ENCODE measurements at regions not wholly inside any gene's neighbourhood (a gene's known extent, or its start where the extent isn't known, plus 50 kb on each side); places are given as distances from the start of the nearest gene placed in this dataset.

DNA sequence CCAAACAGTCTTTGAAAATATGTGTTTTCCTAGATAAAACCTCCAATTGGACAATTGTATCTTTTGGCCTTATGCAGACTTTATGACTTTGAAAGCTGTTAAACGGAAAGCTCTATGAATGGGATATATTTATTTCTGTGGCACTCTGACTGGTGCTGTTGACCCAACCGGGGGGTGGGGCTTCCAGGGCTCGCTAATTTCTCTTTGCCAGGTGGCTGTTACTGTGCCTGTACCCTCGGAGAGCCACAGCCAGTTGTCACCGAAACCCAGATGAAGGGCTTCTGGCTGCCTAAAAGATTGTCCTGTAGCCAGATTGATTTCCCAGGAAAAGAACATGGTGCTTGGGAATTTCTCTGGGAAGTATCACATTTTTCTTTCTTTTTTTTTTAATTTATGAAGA lies 132.7 kb upstream of the NAV2 start:
- no peak for DNase-seq (ENCODE audit: low read depth, low spot score)
- CTCF ChIA-PET, result interaction anchor here (0.9 to 2.9 kb wide), 4 partner anchors 14 to 326 kb away, joined by 3 to 13 read pairs (median 3); no protein-coding TSS in a partner anchor
- POLR2A ChIA-PET, result no interaction called here
- Histone ChIP-seq H3K9me3 (ENCODE audit: control insufficient read depth, insufficient read depth, low read length) (no peaks in the 10 kb centered on the region), H3K27ac (ENCODE audit: low read depth, low read length) (no peak overlapping the region), H3K4me3 (ENCODE audit: low read depth, low read length) (no peak overlapping the region), H3K27me3 (ENCODE audit: control insufficient read depth, insufficient read depth, low read length) (peaks cover 2% of the 10 kb centered on the region)
- TF ChIP-seq, protein P1, sequence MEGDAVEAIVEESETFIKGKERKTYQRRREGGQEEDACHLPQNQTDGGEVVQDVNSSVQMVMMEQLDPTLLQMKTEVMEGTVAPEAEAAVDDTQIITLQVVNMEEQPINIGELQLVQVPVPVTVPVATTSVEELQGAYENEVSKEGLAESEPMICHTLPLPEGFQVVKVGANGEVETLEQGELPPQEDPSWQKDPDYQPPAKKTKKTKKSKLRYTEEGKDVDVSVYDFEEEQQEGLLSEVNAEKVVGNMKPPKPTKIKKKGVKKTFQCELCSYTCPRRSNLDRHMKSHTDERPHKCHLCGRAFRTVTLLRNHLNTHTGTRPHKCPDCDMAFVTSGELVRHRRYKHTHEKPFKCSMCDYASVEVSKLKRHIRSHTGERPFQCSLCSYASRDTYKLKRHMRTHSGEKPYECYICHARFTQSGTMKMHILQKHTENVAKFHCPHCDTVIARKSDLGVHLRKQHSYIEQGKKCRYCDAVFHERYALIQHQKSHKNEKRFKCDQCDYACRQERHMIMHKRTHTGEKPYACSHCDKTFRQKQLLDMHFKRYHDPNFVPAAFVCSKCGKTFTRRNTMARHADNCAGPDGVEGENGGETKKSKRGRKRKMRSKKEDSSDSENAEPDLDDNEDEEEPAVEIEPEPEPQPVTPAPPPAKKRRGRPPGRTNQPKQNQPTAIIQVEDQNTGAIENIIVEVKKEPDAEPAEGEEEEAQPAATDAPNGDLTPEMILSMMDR (IDR thresholded peaks at IDR 0.05; ENCODE audit: low read depth, low read length), result no peak

DNA sequence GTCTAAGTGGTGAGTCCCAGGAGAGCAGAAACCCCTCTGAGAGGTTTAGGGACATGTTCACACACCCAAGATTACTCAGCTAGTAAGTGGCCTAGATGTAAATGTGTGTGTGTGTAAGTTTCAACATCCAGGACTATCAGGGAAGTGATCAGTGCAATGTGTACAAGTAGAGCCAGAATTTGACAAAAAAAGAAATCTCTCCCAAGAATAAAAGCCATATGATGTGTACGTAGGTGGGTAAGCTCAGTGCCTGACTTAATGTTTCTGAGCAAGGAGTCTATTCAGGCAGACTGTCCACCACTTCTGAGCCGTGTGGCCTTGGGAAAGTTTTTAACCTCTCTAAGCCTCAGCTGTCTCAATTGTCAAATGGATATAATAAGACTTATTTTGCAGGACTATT lies 133.8 kb upstream of the NAV2 start:
- POLR2A ChIA-PET, result no interaction called here
- H3K9me3 ChIP-seq (ENCODE audit: control insufficient read depth, insufficient read depth, low read length), result no peaks in the 10 kb centered on the region
- peaks cover 2% of the 10 kb centered on the region for H3K27me3 ChIP-seq (ENCODE audit: control insufficient read depth, insufficient read depth, low read length)
- TF ChIP-seq, protein P1 (IDR thresholded peaks at IDR 0.05; ENCODE audit: low read depth, low read length), result no peak
- CTCF ChIA-PET, result interaction anchor here (2.9 kb wide), 1 partner anchor 164 kb away, joined by 13 read pairs; no protein-coding TSS in a partner anchor
- no peak overlapping the region for H3K4me3 ChIP-seq (ENCODE audit: low read depth, low read length)
- H3K27ac ChIP-seq (ENCODE audit: low read depth, low read length), result no peak overlapping the region
- DNase-seq (ENCODE audit: low read depth, low spot score), result no peak

DNA sequence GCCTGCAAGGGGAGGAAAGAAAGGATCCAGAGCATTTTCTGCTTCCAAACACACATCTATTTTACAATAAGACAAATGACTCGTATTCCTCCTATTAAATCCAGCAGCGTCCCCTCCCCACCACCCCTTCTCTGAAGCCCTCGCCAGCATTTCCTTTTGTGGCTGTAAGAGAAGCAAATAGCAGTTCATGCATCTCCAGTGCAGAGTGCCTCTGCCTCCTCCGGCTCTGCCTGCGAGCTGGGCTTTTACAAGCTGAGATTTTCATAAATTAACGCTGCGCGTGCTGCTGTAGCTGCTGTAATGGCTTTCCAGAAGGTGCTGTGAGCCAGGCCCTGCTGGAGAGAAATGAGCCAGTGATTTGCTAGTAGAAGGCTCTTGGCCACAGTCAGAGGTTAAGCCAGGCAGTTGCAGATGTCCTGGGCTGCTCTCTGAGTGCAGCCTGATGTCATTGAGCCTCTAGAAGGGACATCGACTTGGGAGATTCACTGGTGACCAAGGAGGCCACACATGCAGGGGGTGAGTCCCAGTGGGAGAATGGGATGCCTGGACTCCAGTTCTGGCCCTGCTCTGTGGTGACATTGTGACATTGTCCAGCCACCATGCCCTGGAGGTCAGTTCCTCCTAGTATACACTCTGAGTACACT lies 134.5 kb upstream of the NAV2 start:
- CTCF ChIA-PET, result interaction anchor here (2.0 to 2.9 kb wide), 2 partner anchors 165 kb away, joined by 6 to 13 read pairs; no protein-coding TSS in a partner anchor
- POLR2A ChIA-PET, result interaction anchor here (0.6 kb wide), 1 partner anchor 137 kb away, joined by 4 read pairs; no protein-coding TSS in a partner anchor
- no peak for DNase-seq (ENCODE audit: low read depth, low spot score)
- no peak overlapping the region for H3K4me3 ChIP-seq (ENCODE audit: low read depth, low read length)
- peak overlapping the region; percentile 52 for H3K27ac ChIP-seq (ENCODE audit: low read depth, low read length)
- H3K27me3 ChIP-seq (ENCODE audit: control insufficient read depth, insufficient read depth, low read length), result peaks cover 2% of the 10 kb centered on the region
- H3K9me3 ChIP-seq (ENCODE audit: control insufficient read depth, insufficient read depth, low read length), result no peaks in the 10 kb centered on the region
- TF ChIP-seq, protein P1 (IDR thresholded peaks at IDR 0.05; ENCODE audit: low read depth, low read length), result no peak

DNA sequence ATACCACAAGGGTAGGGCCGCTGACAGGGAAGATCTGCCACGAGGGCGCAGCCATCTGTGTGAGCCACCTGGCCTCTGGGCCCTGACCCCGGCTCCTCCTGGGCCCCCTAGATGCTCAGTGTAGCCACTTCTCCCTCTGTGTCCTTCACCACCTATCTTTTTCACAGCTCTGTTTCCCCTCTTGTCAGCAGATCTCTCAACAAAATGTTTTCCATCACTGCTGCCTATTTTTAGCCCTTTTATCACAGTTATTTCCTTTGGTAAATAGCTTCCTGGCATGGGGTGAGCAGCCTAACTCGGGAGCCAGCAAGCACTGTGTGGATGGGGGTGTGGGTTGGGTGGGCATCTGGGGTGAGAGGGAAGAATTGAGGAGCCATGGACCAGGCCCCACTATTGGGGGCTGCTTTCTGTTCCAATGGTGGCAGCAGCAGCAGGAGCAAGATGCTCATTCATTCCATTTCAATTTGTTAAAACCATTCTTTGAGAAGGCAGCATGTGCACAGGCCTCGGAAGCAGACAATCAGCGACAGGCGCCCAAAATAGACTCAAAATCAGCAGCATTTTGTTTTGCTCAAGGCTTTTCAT lies 135.2 kb upstream of the NAV2 start:
- Histone ChIP-seq H3K9me3 (ENCODE audit: control insufficient read depth, insufficient read depth, low read length) (no peaks in the 10 kb centered on the region), H3K4me3 (ENCODE audit: low read depth, low read length) (no peak overlapping the region), H3K27me3 (ENCODE audit: control insufficient read depth, insufficient read depth, low read length) (peaks cover 2% of the 10 kb centered on the region), H3K27ac (ENCODE audit: low read depth, low read length) (peak overlapping the region; percentile 52)
- ChIA-PET CTCF (interaction anchor here (0.6 to 2.0 kb wide), 3 partner anchors 20 to 251 kb away, joined by 3 to 6 read pairs (median 3); no protein-coding TSS in a partner anchor), POLR2A (no interaction called here)
- DNase-seq (ENCODE audit: low read depth, low spot score), result no peak
- TF ChIP-seq, protein P1 (IDR thresholded peaks at IDR 0.05; ENCODE audit: low read depth, low read length), result no peak

DNA sequence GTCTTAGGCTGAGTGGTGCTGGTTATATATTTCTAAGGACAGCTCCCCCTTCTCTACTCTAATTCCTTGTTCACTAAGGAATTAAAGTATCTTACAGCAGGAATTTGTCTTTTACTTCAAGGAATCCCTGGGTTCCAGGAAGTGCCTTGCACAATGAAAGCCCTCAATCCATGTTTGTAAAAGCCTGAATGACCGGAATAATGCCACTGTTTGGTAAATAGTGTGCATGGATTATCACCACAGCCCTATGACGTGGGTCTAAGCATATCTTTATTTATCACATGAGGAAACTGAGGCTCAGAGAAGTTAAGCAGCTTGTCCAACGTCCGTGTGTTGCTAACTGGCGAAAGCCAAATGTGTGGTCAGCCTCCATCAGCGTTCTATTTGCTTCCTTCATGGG lies 135.7 kb upstream of the NAV2 start:
- H3K27me3 ChIP-seq (ENCODE audit: control insufficient read depth, insufficient read depth, low read length), result peaks cover 2% of the 10 kb centered on the region
- H3K27ac ChIP-seq (ENCODE audit: low read depth, low read length), result no peak overlapping the region
- CTCF ChIA-PET, result interaction anchor here (0.6 to 2.0 kb wide), 4 partner anchors 12 to 251 kb away, joined by 3 to 6 read pairs (median 4); no protein-coding TSS in a partner anchor
- TF ChIP-seq, protein P1 (IDR thresholded peaks at IDR 0.05; ENCODE audit: low read depth, low read length), result no peak
- no peak for DNase-seq (ENCODE audit: low read depth, low spot score)
- no peak overlapping the region for H3K4me3 ChIP-seq (ENCODE audit: low read depth, low read length)
- POLR2A ChIA-PET, result no interaction called here
- no peaks in the 10 kb centered on the region for H3K9me3 ChIP-seq (ENCODE audit: control insufficient read depth, insufficient read depth, low read length)
